ENCODE measurements at regions not wholly inside any gene's neighbourhood (a gene's known extent, or its start where the extent isn't known, plus 50 kb on each side); places are given as distances from the start of the nearest gene placed in this dataset. TPM values are rescaled to one million over a fixed set of nuclear protein-coding genes. Genes with fewer than 3 reads are reported as not detected.

- Histone ChIP-seq H3K27ac (ENCODE audit: low read depth, low read length) (no peak overlapping the region), H2BK120ac (ENCODE audit: low read depth, low read length) (no peak overlapping the region), H4K8ac (ENCODE audit: low read depth, low read length) (no peak overlapping the region), H3K27me3 (ENCODE audit: insufficient read depth, low read length, poor library complexity) (no peaks in the 10 kb centered on the region), H2BK5ac (ENCODE audit: low read length) (no peak overlapping the region), H3K79me1 (ENCODE audit: low read length) (no peaks in the 10 kb centered on the region), H3K56ac (ENCODE audit: low read length) (no peak overlapping the region), H3K9ac (ENCODE audit: low read length) (no peak overlapping the region), H2AK5ac (ENCODE audit: low read length) (no peak overlapping the region), H3K36me3 (ENCODE audit: control insufficient read depth, insufficient read depth, low read length) (no peaks in the 10 kb centered on the region), H4K5ac (ENCODE audit: low read length) (no peak overlapping the region), H3K4me3 (ENCODE audit: low read length) (no peak overlapping the region), H3K4me1 (ENCODE audit: control insufficient read depth, low read depth, low read length) (no peaks in the 10 kb centered on the region), H3K4me2 (ENCODE audit: low read length) (no peak overlapping the region), H3K4ac (ENCODE audit: low read depth, low read length) (no peak overlapping the region), H3K79me2 (ENCODE audit: control insufficient read depth, insufficient read depth, low read length) (no peaks in the 10 kb centered on the region), H3K23ac (ENCODE audit: low read length) (no peak overlapping the region), H3K18ac (ENCODE audit: low read length) (no peak overlapping the region), H2BK15ac (replicated peaks; ENCODE audit: low read depth) (no peak overlapping the region)
- no peak for DNase-seq
- no CpG with 5 or more reads among the region's 1 CpG for WGBS (ENCODE audit: extremely low coverage, insufficient coverage, low lambda C conversion rate)
Measured at GRCh38 chrX:53743244-53743643, 56.7 kb upstream of the HUWE1 start.

GRCh38 chrX:53738370-53738906 lies 51.9 kb upstream of the HUWE1 start:
- Histone ChIP-seq H2BK15ac (replicated peaks; ENCODE audit: low read depth) (no peak overlapping the region), H3K27ac (ENCODE audit: low read depth, low read length) (no peak overlapping the region), H2BK5ac (ENCODE audit: low read length) (no peak overlapping the region), H3K56ac (ENCODE audit: low read length) (no peak overlapping the region), H3K4me3 (ENCODE audit: low read length) (no peak overlapping the region), H3K27me3 (ENCODE audit: insufficient read depth, low read length, poor library complexity) (no peaks in the 10 kb centered on the region), H4K8ac (ENCODE audit: low read depth, low read length) (no peak overlapping the region), H3K4ac (ENCODE audit: low read depth, low read length) (no peak overlapping the region), H3K9ac (ENCODE audit: low read length) (no peak overlapping the region), H3K79me1 (ENCODE audit: low read length) (no peaks in the 10 kb centered on the region), H3K18ac (ENCODE audit: low read length) (no peak overlapping the region), H4K5ac (ENCODE audit: low read length) (no peak overlapping the region), H2AK5ac (ENCODE audit: low read length) (no peak overlapping the region), H3K4me2 (ENCODE audit: low read length) (no peak overlapping the region), H3K23ac (ENCODE audit: low read length) (no peak overlapping the region), H3K4me1 (ENCODE audit: control insufficient read depth, low read depth, low read length) (no peaks in the 10 kb centered on the region), H2BK120ac (ENCODE audit: low read depth, low read length) (no peak overlapping the region), H3K36me3 (ENCODE audit: control insufficient read depth, insufficient read depth, low read length) (no peaks in the 10 kb centered on the region), H3K79me2 (ENCODE audit: control insufficient read depth, insufficient read depth, low read length) (no peaks in the 10 kb centered on the region)
- DNase-seq = no peak
- no CpG with 5 or more reads among the region's 4 CpGs for WGBS (ENCODE audit: extremely low coverage, insufficient coverage, low lambda C conversion rate)

Small RNAs in the stretch of these regions (small RNA-seq; reads per million reads assigned to genes)
- not detected for gene BX323845.1 (ENCODE audit: insufficient read depth)
- gene BX323845.2 (ENCODE audit: insufficient read depth) = not detected

All from mesendoderm (in vitro differentiated cells).